Body of pancreas (tissue), 4 donors: ENCODE measurements at regions not wholly inside any gene's neighbourhood (a gene's known extent, or its start where the extent isn't known, plus 50 kb on each side); places are given as distances from the start of the nearest gene placed in this dataset.

Experiments
- POLR2A ChIP-seq, 3 donors: fragments of 450-650 bp; IDR thresholded peaks; one replicate each; pipeline ENCODE4 v1.6.1; 2016; ENCODE audit warnings: antibody characterized with exemption in 3 of 3, mild to moderate bottlenecking in 2 of 3
- TF ChIP-seq, protein P1 (sequence below), 7 experiments: fragments of 450-650 bp in 4 of 7; fragments of 200-600 bp in 3 of 7; sonication (generic) in 3 of 7; IDR thresholded peaks; one replicate each; pipeline ENCODE4 v1.5.1; 2016 to 2019; ENCODE audit warnings: antibody characterized with exemption in 7 of 7

GRCh38 chr2:16060125-16060935 lies 120.0 kb downstream of the MYCN start:
- TF ChIP-seq POLR2A (IDR thresholded peaks at IDR 0.05), result no peak
- TF ChIP-seq, protein P1, sequence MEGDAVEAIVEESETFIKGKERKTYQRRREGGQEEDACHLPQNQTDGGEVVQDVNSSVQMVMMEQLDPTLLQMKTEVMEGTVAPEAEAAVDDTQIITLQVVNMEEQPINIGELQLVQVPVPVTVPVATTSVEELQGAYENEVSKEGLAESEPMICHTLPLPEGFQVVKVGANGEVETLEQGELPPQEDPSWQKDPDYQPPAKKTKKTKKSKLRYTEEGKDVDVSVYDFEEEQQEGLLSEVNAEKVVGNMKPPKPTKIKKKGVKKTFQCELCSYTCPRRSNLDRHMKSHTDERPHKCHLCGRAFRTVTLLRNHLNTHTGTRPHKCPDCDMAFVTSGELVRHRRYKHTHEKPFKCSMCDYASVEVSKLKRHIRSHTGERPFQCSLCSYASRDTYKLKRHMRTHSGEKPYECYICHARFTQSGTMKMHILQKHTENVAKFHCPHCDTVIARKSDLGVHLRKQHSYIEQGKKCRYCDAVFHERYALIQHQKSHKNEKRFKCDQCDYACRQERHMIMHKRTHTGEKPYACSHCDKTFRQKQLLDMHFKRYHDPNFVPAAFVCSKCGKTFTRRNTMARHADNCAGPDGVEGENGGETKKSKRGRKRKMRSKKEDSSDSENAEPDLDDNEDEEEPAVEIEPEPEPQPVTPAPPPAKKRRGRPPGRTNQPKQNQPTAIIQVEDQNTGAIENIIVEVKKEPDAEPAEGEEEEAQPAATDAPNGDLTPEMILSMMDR (IDR thresholded peaks at IDR 0.05), result no peak
